ENCODE measurements at regions not wholly inside any gene's neighbourhood (a gene's known extent, or its start where the extent isn't known, plus 50 kb on each side); places are given as distances from the start of the nearest gene placed in this dataset.

GRCh38 chr2:236661762-236662110 lies 92.1 kb downstream of the ACKR3 start:
- H3K9me3 ChIP-seq = no peaks in the 10 kb centered on the region
- no peak overlapping the region for H3K4me3 ChIP-seq
- H3K27me3 ChIP-seq (ENCODE audit: low read depth) = no peaks in the 10 kb centered on the region
- intact Hi-C loops (cut with DNase I) = no loop called here
- peaks cover 6% of the 10 kb centered on the region for H3K4me1 ChIP-seq
- TF ChIP-seq CTCF (IDR thresholded peaks at IDR 0.05) = no peak
- no peak for DNase-seq
- peak overlapping the region; percentile 11 for H3K27ac ChIP-seq
- no peak for ATAC-seq
- H3K36me3 ChIP-seq = no peaks in the 10 kb centered on the region

GRCh38 chr2:236662231-236663185 lies 92.9 kb downstream of the ACKR3 start:
- H3K27me3 ChIP-seq (ENCODE audit: low read depth) = no peaks in the 10 kb centered on the region
- H3K4me3 ChIP-seq = no peak overlapping the region
- peaks cover 6% of the 10 kb centered on the region for H3K4me1 ChIP-seq
- DNase-seq (no peak), ATAC-seq (no peak)
- no peaks in the 10 kb centered on the region for H3K9me3 ChIP-seq
- peak overlapping the region; percentile 18 for H3K27ac ChIP-seq
- no peak for TF ChIP-seq CTCF (IDR thresholded peaks at IDR 0.05)
- H3K36me3 ChIP-seq = no peaks in the 10 kb centered on the region
- intact Hi-C loops (cut with DNase I) = no loop called here

GRCh38 chr2:236663287-236664101 lies 93.9 kb downstream of the ACKR3 start:
- Histone ChIP-seq H3K4me3 (no peak overlapping the region), H3K36me3 (no peaks in the 10 kb centered on the region), H3K27me3 (ENCODE audit: low read depth) (no peaks in the 10 kb centered on the region), H3K27ac (no peak overlapping the region), H3K4me1 (peaks cover 6% of the 10 kb centered on the region), H3K9me3 (no peaks in the 10 kb centered on the region)
- ATAC-seq (peak in 1 of 2 donors; percentile 29), DNase-seq (no peak)
- intact Hi-C loops (cut with DNase I) = no loop called here
- TF ChIP-seq CTCF (IDR thresholded peaks at IDR 0.05) = no peak

GRCh38 chr2:236664136-236664535 lies 94.5 kb downstream of the ACKR3 start:
- intact Hi-C loops (cut with DNase I) = no loop called here
- H3K9me3 ChIP-seq = no peaks in the 10 kb centered on the region

More at GRCh38 chr2:236664136-236664535, 94.5 kb downstream of the ACKR3 start:
- Histone ChIP-seq H3K27me3 (ENCODE audit: low read depth) (no peaks in the 10 kb centered on the region), H3K4me3 (no peak overlapping the region), H3K4me1 (peaks cover 6% of the 10 kb centered on the region), H3K36me3 (no peaks in the 10 kb centered on the region), H3K27ac (no peak overlapping the region)
- ATAC-seq = no peak
- no peak for TF ChIP-seq CTCF (IDR thresholded peaks at IDR 0.05)
- no peak for DNase-seq

Data from lower lobe of right lung (tissue), 2 donors.